Tibial nerve (tissue), 4 donors: ENCODE measurements at regions not wholly inside any gene's neighbourhood (a gene's known extent, or its start where the extent isn't known, plus 50 kb on each side); places are given as distances from the start of the nearest gene placed in this dataset.

ENCODE experiments used
- DNase-seq, 2 donors: peaks; one replicate each; pipeline ENCODE4 v3.0.0-alpha.2; 2019; ENCODE audit warnings: low spot score in 2 of 2
- H3K27ac ChIP-seq, 4 donors: fragments of 200-600 bp; sonication (generic) in 3 of 4; one replicate each; pipeline ENCODE4 v1.5.1; 2017 to 2019; ENCODE audit warnings: mild to moderate bottlenecking in 1 of 4
- H3K27me3 ChIP-seq, 2 donors: fragments of 200-600 bp; sonication (generic) in 1 of 2; one replicate each; pipeline versions ENCODE4 v1.5.1 to v1.6.0; 2017 to 2019
- H3K36me3 ChIP-seq, 3 donors: fragments of 200-600 bp; sonication (generic); one replicate each; pipeline ENCODE4 v1.5.1; 2018 to 2019
- H3K4me1 ChIP-seq, 4 donors: fragments of 200-600 bp; sonication (generic) in 3 of 4; one replicate each; pipeline ENCODE4 v1.5.1; 2017 to 2019
- H3K4me3 ChIP-seq, 4 donors: fragments of 200-600 bp; sonication (generic) in 3 of 4; one replicate each; pipeline ENCODE4 v1.5.1; 2017 to 2019; ENCODE audit warnings: mild to moderate bottlenecking in 1 of 4, moderate library complexity in 1 of 4
- H3K9me3 ChIP-seq, 4 donors: fragments of 200-600 bp; sonication (generic) in 3 of 4; one replicate each; pipeline ENCODE4 v1.5.1; 2017 to 2019
- CTCF ChIP-seq, 5 experiments: fragments of 200-600 bp in 3 of 5; fragments of 450-650 bp in 2 of 5; sonication (generic) in 3 of 5; IDR thresholded peaks; one replicate each; pipeline ENCODE4 v1.5.1; 2016 to 2019; ENCODE audit warnings: antibody characterized with exemption in 5 of 5, mild to moderate bottlenecking in 3 of 5, moderate library complexity in 2 of 5
- EP300 ChIP-seq, 2 donors: sonication (generic); formaldehyde crosslinking; IDR thresholded peaks; one replicate each; pipeline ENCODE4 v1.6.1; 2017; ENCODE audit warnings: antibody characterized with exemption in 2 of 2, mild to moderate bottlenecking in 1 of 2
- POLR2A ChIP-seq, 2 donors: fragments of 450-650 bp; IDR thresholded peaks; one replicate each; pipeline ENCODE4 v1.6.1; 2017; ENCODE audit warnings: antibody characterized with exemption in 2 of 2, mild to moderate bottlenecking in 2 of 2, moderate library complexity in 2 of 2
- WGBS, 2 donors: methylation state at CpG; one replicate each; pipeline ENCODE4 v1.1.5; 2018; 5-methylcytosine and 5-hydroxymethylcytosine counted together

GRCh38 chr12:31210104-31210503 is 115.8 kb downstream of the SINHCAF start:
- Histone ChIP-seq H3K9me3 (no peaks in the 10 kb centered on the region), H3K27ac (no peak overlapping the region), H3K36me3 (no peaks in the 10 kb centered on the region), H3K4me3 (no peak overlapping the region), H3K27me3 (no peaks in the 10 kb centered on the region), H3K4me1 (peaks cover 0 to 19% (median 4%) of the 10 kb centered on the region in 4 donors)
- DNase-seq: no peak
- TF ChIP-seq CTCF (IDR thresholded peaks at IDR 0.05) (no peak), EP300 (IDR thresholded peaks at IDR 0.05) (no peak), POLR2A (IDR thresholded peaks at IDR 0.05) (no peak)
- 77 to 82% methylated on average over 3 of the region's 3 CpGs for WGBS, 2 donors

GRCh38 chr12:31210541-31210940 is 115.4 kb downstream of the SINHCAF start:
- DNase-seq: no peak
- 93 to 98% methylated on average over 1 of the region's 1 CpG for WGBS, 2 donors
- Histone ChIP-seq H3K27me3 (no peaks in the 10 kb centered on the region), H3K36me3 (no peaks in the 10 kb centered on the region), H3K9me3 (no peaks in the 10 kb centered on the region), H3K4me3 (no peak overlapping the region), H3K27ac (no peak overlapping the region), H3K4me1 (peaks cover 0 to 15% (median 3%) of the 10 kb centered on the region in 4 donors)
- TF ChIP-seq CTCF (IDR thresholded peaks at IDR 0.05) (no peak), EP300 (IDR thresholded peaks at IDR 0.05) (no peak), POLR2A (IDR thresholded peaks at IDR 0.05) (no peak)

- whole genome bisulfite sequencing, 2 donors: 81 to 84% methylated on average over 7 of the region's 7 CpGs
Measured at GRCh38 chr12:31214626-31215517, 111.1 kb downstream of the SINHCAF start.

GRCh38 chr12:31215518-31216232 is 110.3 kb downstream of the SINHCAF start:
- Histone ChIP-seq H3K9me3 (no peaks in the 10 kb centered on the region), H3K4me1 (no peaks in the 10 kb centered on the region), H3K27me3 (no peaks in the 10 kb centered on the region), H3K36me3 (no peaks in the 10 kb centered on the region), H3K4me3 (no peak overlapping the region), H3K27ac (no peak overlapping the region)
- 76 to 81% methylated on average over 5 to 6 of the region's 6 CpGs for WGBS, 2 donors
- no peak for DNase-seq
- TF ChIP-seq CTCF (IDR thresholded peaks at IDR 0.05) (no peak), EP300 (IDR thresholded peaks at IDR 0.05) (no peak), POLR2A (IDR thresholded peaks at IDR 0.05) (no peak)

More at GRCh38 chr12:31214626-31215517, 111.1 kb downstream of the SINHCAF start:
- Histone ChIP-seq H3K36me3 (no peaks in the 10 kb centered on the region), H3K27ac (no peak overlapping the region), H3K4me1 (no peaks in the 10 kb centered on the region), H3K4me3 (no peak overlapping the region), H3K9me3 (no peaks in the 10 kb centered on the region), H3K27me3 (no peaks in the 10 kb centered on the region)
- TF ChIP-seq CTCF (IDR thresholded peaks at IDR 0.05) (no peak), POLR2A (IDR thresholded peaks at IDR 0.05) (no peak), EP300 (IDR thresholded peaks at IDR 0.05) (no peak)
- no peak for DNase-seq

- no peaks in the 10 kb centered on the region for H3K9me3 ChIP-seq
- H3K27ac ChIP-seq: no peak overlapping the region
- WGBS, 2 donors: 80 to 81% methylated on average over 2 of the region's 2 CpGs
- no peak for DNase-seq
- H3K4me3 ChIP-seq: no peak overlapping the region
- H3K27me3 ChIP-seq: no peaks in the 10 kb centered on the region
- H3K36me3 ChIP-seq: no peaks in the 10 kb centered on the region
- H3K4me1 ChIP-seq: no peaks in the 10 kb centered on the region
- TF ChIP-seq EP300 (IDR thresholded peaks at IDR 0.05) (no peak), POLR2A (IDR thresholded peaks at IDR 0.05) (no peak), CTCF (IDR thresholded peaks at IDR 0.05) (no peak)
Measured at GRCh38 chr12:31216479-31216878, 109.5 kb downstream of the SINHCAF start.
